Jurkat, Clone E6-1 (cell line): ENCODE measurements at regions not wholly inside any gene's neighbourhood (a gene's known extent, or its start where the extent isn't known, plus 50 kb on each side); places are given as distances from the start of the nearest gene placed in this dataset.

ENCODE experiments used
- DNase-seq: peaks from one replicate; pipeline ENCODE4 v3.0.0-alpha.2; 2011; ENCODE audit warnings: low read depth, low spot score
- H3K4me3 ChIP-seq: 2 replicates; pipeline ENCODE4 v1.5.1; 2011; ENCODE audit warnings: mild to moderate bottlenecking, low read length, control low read depth, moderate library complexity

DNA sequence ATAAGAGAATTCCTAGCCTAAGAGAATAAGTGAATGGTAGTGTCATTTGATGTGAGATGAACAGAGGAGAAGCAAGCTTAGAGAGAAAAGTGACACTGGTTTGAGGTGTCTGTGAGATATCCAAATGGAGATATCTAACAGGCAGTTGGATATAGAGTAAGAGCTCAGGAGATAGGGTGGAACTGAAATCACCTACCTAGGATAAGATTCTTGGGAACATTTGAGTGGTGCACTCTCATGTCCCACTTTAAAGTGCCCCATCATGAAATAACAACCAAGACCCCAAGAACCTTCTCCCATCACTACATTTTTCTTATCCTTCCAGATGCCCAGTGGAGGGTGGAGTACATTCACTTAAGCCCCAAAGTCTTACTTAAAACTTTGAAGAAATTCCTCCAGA is 109.0 kb upstream of the MAFB start:
- H3K4me3 ChIP-seq = no peak overlapping the region
- DNase-seq = no peak

GRCh38 chr20:40802886-40803285 is 113.8 kb upstream of the MAFB start:
- no peak for DNase-seq
- H3K4me3 ChIP-seq = no peak overlapping the region

- no peak overlapping the region for H3K4me3 ChIP-seq
- no peak for DNase-seq
Measured at GRCh38 chr20:40803381-40803780, 114.3 kb upstream of the MAFB start.

DNA sequence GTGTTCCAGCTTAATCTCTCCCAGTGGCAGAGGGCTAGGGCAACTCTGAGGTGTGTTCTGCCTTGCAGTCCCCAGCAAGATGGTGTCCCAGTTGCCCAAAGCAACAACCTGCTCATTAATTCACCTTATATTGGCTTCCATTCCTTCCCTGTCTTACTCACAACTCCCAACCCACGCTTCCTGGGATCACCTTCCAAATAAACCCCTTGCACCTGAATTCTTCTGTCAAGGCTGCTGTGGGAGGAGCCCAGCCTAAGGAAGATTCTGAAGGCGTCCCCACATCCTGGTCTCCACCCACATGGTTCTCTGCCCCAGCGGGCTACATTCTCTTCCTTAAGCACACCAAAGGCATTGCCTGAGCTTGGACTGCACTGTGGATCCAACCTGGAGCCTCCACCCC is 116.6 kb upstream of the MAFB start:
- peak; percentile 42 for DNase-seq
- H3K4me3 ChIP-seq = no peak overlapping the region

DNA sequence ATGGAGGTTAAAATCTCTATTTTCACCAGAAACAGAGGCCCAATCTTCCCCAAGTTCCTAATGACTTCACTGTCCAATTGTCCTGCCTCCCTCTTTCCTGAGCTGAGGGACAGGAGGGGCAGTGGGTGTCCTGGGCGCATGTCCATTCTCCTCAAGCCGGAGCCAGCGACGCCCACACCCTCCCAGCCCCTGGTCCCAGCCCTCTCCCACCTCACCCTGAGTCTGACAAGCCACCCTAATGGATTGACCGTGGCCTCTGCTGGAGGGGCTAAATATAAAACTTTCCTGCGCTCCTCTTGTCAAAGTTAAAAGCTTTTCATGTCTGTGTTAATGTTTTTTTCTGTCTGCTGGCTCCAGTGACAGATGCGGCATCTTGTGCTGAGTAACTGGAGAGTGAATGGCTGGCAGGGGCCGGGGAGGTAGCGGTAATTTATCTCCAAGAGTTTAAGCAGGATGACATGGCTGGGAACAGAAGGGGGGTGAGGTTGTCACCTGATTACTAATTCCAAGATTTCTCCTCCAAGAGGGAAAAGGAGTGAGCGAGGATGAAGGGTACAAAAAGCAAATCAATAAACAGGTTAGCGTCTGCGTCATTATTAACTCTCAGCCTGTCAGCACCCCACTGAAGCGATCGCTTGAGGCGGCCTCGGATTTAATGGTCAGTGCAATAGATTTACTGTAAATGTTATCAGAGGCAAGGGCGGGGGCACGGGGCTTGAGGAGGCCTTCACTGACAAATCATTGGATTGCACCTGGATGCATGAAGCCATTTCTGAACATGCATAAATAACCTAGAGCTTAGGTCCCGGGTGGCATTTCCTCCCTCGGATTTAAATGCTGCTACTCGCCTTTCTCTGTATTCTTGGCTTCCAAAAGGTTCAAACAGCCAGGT is 118.1 kb upstream of the MAFB start:
- H3K4me3 ChIP-seq = no peak overlapping the region
- DNase-seq = no peak

- no peak for DNase-seq
- H3K4me3 ChIP-seq = no peak overlapping the region
Measured at GRCh38 chr20:40807821-40808170, 118.8 kb upstream of the MAFB start.

GRCh38 chr20:40808936-40809335 is 119.9 kb upstream of the MAFB start:
- no peak for DNase-seq
- H3K4me3 ChIP-seq = no peak overlapping the region

DNA sequence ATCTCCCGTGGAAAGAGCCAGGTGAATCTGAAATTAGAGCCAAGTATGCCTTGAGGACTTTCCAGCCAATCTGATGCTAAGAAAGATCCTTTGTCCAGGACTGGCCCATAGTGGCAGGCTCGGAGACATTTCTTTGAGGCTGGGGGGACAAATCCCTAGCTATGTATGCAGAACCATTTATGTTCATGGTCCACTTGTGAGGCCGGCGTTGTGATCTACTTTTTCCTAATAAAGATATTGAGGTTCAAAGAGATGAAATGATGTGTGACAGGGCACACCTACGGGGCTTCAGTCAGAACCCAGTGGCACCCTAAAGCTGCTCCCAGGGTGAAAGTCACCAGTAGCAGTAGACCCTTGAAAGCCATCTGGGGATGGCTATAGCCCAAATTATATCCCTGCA is 120.3 kb upstream of the MAFB start:
- no peak for DNase-seq
- H3K4me3 ChIP-seq = no peak overlapping the region

DNA sequence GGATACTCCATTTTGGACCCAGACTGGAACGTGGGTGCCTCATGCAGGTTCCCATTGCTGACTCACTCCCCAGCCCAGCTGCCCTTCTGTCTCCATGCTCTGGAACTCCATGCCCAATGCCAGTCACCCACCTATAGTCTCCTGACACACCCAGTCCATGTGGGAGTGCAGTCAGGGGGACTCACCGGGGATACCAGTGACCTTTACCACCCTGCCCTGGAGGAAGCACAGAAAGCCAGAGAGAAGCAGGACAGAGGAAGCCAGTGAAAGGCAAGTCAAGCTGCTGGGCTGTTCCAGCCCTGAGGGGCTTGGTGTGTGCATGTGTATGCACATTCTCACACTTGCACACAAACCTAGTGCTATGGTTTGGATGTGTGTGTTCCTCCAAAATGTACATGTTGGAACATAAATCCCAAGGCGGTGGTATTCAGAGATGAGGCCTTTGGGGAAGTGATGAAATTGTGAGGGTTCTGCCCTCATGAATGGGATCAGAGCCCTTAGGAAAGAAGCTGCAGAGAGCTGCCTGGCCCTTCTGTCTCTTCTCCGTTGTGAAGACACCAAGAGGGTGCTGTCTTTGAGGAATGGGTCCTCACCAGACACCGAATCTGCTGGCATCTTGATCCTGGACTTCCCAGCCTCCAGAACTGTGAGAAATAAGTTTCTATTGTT is 121.4 kb upstream of the MAFB start:
- no peak overlapping the region for H3K4me3 ChIP-seq
- DNase-seq = no peak

GRCh38 chr20:40811004-40811403 is 122.0 kb upstream of the MAFB start:
- no peak for DNase-seq
- no peak overlapping the region for H3K4me3 ChIP-seq

GRCh38 chr20:40811660-40812414 is 122.8 kb upstream of the MAFB start:
- DNase-seq = no peak
- no peak overlapping the region for H3K4me3 ChIP-seq

DNA sequence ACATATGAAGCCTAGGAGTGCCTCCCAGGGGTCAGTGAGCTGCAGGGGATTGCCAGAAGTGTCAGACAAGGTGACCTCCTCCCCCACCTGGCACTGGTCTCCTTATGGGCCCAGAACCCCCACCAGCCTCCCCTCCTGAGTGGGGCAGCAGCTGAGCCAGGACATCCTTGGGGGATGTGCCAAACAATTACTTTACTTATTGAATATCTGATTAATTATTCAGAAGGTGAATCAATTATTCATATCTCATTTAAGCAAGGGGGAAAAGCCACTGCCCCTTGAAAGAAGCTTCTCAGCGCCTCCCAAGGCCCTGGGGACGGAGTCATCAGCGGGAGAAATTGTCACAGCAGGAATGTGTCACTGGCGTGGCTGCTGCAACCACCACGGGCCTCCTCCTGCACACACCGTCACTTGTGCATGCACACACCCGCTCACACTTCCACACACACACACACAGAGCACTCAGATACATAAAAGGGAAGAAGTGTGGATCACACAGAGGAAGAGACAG is 123.4 kb upstream of the MAFB start:
- no peak for DNase-seq
- no peak overlapping the region for H3K4me3 ChIP-seq

GRCh38 chr20:40813029-40813431 is 124.0 kb upstream of the MAFB start:
- H3K4me3 ChIP-seq = no peak overlapping the region
- DNase-seq = no peak

DNA sequence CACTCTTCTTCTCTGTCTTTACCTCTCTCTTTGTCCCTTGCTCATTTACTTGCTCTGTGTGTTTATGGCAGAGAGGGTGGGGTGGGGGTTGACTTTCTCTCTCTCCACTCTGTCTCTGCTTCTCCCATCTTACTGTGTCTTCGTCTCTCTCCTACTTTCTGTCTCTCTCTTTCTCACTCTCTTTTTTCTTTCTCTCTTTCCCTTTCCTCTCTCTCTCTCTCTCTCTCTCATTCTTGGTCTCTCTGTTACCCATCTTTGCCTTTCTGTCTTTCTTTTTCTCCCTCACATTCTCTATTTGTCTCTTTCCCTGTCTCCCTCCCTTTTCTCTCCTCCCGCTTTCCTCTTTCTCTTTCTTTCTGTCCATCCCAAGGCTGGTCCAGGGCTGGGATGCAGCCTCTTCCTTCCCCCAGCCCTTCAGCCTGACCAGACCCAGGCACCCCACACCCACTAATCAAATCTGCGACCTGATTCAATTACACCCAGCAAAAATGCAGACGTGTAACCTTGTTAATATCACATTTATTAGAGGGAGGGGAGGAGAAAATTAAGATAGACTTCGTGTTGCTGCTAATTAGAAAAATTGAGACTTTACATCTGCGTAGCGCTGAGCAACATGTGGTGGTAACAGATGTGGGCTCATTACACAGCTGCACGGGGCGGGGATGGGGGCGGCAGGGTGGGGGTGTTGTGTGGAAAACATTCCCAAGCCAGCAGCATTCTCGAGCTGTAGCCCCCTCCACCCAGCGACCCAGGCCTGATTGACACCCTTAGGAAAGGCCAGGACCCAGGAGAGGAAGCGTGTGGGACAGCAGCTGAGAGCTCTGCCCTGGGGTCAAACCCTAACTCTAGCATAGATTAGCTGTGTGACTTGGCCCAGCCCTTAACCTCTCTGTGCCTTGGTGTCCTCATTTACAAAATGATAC is 124.9 kb upstream of the MAFB start:
- DNase-seq = no peak
- no peak overlapping the region for H3K4me3 ChIP-seq

DNA sequence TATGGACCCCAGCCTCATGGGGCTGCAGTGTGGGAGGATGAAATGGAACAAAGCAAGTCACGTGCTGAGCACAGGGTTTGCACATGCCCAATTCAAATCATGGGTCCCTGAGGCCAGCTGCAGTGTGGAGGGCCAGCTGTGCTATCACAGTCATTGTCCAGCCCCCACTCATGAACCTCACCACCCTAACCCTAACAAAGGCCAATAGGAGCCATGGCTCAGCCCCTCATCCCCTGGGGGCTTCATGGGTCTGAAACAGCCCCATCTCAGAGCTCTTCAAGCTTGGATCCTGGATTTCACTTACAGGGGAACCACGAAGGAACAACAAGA is 125.6 kb upstream of the MAFB start:
- DNase-seq = no peak
- H3K4me3 ChIP-seq = no peak overlapping the region

GRCh38 chr20:40815156-40816038 is 126.4 kb upstream of the MAFB start:
- no peak overlapping the region for H3K4me3 ChIP-seq
- no peak for DNase-seq

DNA sequence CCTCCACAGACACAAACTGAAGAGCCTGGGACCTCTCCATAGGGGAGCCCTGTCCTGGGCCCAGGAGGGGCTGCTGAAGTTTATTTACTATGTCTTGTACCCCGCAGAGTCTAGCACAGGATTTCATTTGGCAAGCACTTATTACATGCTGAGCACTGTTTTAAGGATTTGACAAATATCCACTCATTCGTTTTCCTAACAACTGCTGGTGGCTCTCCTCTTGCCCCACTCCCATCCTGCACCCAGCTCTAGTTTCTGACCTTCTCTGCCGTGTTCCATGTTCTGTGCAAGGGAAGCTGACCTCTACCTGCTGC is 127.0 kb upstream of the MAFB start:
- DNase-seq = no peak
- no peak overlapping the region for H3K4me3 ChIP-seq

DNA sequence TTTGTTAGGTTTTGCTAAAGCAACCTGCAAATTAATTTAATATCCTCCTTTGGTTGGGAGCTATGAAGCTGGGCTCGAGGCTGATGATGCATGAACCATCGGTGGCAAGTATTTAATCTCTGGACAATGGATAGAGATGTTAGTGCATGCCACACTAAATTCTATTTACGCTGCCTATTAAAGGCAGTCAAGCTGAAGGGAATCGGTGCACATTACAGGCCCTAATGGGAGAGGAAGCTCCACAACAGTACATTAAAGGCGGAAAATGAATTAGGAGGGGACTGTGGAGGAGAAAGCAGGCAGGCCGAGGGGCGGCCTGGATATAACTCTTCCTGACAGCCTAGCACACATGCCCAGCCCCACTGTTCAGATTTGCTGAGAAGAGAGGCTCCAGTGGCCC is 132.4 kb upstream of the MAFB start:
- no peak for DNase-seq
- no peak overlapping the region for H3K4me3 ChIP-seq
